ENCODE measurements at regions not wholly inside any gene's neighbourhood (a gene's known extent, or its start where the extent isn't known, plus 50 kb on each side); places are given as distances from the start of the nearest gene placed in this dataset.

DNA sequence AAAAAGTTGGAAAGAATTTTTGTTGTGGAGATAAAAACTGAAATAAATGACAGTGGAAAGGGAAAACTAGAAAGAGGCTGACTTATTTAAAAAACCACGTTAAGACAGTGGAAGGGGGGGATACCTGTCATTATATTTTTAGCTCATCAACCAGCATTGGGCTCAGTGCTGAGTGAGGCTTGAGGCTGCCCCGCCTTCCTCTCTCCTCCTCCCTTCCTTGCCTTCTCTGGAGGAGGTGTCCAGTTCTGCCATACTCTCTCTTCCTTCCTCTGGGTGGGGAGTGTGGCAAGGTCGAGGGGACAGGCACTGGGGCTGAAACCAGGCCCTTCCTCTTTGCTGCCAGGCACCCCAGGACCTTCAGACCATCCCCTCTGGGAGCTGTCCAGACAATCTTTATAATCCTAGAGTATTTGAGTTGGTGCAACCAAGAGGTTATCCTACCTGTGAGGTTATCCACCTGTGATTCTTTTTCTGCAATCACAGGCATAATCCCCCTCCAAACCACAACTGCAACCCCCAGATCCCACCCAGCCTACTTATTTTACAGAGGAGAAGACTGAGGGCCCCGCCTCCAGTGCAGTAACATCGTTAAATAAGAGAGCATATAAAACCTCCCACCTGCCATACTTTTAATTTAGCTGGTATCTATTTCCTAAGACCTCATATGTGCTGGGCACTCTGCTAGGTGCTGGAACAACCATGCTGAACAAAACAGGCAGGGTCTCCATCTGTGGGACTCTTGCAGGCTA lies 578.5 kb downstream of the BUD13 start:
- no peak for FAIRE-seq

DNA sequence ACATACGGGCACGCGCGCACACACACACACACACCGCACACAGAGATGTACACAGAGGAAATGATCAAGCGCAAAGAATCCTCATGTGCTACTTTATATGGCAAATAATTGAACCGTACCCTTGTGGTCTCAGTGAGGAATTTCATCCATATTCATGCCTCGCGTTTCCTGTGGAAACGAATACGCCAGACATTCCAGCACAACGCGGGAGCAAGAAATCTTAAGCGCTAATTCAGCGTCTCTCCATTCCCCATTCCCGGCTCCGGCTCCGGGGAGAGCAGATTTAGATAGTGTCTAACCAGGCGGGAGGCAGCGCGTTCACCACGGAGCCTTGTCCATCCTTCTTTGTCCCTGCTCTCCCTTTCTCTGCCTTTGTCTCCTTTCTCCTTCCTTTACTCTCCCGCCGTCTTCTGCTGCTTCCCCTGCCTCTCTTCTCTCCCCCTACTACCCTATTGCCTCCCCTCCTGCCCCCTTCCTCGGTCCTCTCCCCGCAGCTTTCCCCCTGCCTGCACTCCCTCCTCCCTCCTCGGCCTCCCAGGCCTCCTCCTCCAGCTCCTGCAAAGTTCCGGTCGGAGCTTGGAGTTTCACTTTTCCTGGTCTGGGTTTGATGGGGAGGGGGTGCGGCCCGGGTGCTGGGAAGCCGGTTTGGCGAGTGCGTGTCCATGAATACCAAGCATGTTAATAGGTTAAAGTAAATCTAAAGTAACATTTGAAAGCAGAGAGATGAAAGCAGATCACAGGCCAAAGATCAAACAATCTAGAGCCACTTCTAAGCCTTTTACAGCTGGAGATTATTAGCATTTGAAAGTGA lies 579.3 kb downstream of the BUD13 start:
- no peak for FAIRE-seq

DNA sequence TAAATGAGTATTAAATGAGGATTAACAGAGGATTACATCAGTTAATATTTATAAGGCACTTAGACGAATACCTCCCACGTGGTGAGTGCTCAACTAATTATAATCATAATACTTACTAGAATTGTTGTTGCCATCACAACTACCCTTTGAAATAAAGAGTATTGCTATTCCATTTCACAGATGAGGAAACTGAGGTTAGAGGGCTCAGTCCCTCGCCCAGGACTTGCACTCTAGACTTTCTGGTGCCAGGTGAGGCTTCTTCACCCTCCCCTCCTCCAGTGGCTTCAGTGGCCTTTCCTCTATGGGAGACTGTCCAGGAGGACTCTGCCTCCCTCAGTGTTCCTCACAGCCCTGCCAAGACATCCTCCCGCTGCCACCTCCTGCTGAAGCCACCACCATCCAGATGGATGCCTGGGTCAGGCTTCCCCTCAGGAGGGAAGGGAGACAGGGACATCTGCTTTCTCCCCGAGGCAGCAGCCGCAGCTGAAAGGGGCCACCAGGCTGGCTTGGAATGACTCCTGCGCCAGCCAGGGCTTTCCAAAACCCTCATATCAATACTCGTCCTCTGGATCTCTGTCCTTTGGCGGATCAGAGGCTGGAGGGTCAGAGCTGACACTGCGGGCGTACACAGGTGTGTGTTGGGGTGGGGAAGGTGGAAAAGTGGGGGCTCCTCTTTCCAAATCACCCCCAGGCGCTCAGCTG lies 580.1 kb downstream of the BUD13 start:
- FAIRE-seq = no peak

DNA sequence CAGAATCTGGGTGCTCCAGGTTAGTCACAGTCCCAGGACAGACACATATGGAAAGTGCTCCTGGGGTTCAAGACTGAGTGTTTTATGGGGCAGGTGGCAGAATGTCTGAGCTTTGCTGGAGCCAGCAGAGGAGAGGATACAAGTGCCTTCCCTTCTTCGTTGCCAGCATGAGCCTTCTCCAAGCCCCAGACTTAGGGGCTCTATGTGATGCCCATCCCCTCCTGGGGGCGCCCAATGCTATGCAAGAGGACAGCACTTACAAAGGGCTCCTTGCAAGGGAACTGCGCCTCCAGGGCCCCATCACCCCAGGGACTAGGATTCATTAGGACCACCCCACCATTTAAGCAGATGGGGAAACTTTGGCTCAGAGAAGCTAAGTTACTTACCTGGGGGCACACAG lies 581.9 kb downstream of the BUD13 start:
- no peak for FAIRE-seq

DNA sequence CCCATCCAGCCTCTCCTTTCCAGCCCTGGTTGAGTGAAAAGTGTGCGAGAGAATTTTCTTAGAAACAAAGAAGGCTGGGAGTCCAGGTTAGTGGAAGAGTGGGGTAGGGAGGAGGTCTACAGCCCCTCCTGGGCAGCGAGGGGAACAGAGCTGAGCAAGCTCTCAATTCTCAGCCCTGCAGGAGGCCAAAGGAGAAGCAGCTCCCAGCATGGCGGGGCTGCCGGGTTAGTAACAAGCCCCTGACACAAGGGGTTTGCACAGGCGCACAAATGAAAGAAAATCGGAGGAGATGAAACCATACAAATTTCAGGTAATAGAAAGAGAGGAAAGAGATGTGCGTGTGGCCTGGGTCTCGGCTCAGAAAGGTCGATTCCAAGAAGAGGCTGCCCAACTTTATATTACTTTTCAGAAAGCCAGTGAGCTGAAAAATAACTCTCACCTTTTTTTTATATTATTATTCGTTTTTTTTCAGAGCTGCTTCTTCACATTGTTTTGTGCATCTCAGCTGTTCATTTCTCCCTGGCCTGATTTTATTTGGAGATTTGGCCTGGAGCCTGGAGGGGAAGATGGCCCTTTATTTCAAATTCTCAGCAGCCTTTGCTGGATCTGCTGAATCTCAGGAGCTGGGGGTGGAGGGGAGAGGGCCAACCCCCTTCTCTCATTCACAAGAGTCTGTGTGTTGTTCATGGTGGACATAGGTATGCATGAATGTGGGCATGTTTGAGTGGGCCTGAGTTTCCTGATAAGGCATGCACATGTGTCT lies 583.2 kb downstream of the BUD13 start:
- FAIRE-seq = no peak

DNA sequence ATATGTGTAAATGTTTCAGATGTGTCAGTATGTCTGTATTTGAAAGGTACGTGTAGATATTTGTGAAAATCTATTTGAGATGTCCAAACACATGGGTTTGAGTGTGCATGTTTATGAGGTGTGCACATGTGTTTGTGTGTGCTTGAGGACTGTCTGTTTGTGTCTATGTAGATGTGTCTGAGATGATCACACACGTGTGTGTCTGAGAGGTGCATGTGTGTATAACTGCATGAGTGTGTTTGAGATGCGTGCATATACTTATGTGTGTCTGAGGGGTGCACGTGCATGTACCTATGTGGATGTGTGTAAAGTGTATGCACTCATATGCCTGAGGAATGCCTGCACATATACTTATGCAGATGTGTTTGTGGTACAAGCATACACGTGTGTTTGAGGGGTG lies 584.4 kb downstream of the BUD13 start:
- FAIRE-seq = no peak

DNA sequence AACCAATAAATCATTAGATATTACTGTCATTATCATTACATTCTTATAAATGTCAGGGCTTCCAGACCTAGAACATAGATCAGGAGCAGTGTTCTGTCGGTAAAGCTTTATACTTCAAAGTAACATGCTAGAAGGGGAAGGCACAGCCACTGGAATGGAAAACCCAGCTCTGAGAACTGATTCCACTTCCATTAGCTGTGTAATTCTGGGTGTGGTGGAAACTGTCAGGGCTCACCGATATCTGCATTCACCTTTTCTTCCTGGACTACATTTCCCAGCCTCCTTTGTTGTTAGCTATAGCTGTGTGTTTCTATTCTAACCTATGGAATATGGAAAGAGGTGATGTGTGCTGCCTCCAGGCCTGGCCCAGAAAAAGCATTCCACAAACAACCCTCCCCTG lies 585.8 kb downstream of the BUD13 start:
- FAIRE-seq = no peak

DNA sequence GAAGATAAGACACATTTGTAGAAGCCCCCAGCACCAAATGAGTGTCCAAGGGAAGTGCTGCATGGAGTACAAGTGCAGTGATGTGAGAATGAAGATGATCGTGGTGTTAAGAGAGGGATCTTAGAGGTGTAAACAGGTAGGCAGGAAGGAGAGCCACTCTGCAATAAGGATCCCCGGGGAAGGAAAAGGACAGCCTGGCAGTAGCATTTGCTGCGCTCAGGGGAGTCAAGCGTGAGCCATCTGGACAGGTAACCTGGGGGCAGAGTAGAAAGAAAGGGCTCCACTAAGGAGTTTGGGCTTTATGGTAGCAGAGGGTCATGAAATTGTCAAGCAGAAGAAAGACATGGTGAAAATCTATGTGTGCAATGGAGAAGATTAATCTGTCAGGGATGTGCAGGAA lies 587.2 kb downstream of the BUD13 start:
- no peak for FAIRE-seq

DNA sequence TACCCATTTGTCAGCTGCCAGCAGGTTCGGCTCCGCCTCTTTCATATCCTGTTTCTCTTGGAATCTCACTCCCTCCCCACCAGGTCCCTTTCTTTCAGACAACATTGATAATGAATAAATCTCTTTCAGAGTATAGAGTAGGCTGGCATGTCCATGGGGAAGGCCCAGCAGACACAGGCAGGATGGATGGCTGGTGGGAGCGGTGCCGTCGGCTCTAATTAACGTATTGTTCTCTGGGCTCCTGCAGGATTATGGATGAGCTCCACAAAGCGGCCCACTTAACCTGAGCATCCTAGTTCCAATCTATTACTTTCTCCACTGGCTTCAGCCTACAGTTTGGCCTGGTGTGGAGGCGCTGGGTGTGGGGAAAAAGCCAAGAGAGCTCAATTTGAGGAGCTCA lies 588.0 kb downstream of the BUD13 start:
- no peak for FAIRE-seq

DNA sequence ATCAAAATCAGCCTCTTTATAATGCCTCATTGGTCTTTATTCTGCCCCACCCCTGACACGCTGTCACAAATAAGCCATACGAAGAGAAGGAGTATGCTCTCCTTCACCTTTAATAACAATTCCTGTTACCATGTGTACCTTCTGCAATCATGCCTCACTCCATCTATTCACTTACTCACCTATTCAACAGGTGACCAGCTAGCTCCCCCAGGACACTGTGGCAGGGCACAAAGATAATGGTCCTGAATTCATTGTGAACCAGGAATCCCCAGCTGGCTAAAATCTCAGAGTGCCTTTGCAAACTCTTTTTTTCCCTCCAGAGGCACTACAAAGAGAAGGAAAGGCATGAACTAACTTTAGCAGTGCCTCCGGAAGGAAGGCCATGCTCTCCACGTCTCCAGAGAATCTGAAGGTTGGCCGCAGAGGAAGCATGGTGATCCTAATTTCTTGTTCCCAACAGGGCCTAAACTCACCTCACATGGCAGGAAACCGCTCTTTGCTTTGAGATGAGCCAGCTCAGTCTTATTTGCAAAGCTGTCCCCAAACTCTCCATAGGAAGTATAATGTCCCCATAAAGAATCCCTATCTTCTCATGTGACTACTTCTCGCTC lies 590.3 kb downstream of the BUD13 start:
- FAIRE-seq = no peak

DNA sequence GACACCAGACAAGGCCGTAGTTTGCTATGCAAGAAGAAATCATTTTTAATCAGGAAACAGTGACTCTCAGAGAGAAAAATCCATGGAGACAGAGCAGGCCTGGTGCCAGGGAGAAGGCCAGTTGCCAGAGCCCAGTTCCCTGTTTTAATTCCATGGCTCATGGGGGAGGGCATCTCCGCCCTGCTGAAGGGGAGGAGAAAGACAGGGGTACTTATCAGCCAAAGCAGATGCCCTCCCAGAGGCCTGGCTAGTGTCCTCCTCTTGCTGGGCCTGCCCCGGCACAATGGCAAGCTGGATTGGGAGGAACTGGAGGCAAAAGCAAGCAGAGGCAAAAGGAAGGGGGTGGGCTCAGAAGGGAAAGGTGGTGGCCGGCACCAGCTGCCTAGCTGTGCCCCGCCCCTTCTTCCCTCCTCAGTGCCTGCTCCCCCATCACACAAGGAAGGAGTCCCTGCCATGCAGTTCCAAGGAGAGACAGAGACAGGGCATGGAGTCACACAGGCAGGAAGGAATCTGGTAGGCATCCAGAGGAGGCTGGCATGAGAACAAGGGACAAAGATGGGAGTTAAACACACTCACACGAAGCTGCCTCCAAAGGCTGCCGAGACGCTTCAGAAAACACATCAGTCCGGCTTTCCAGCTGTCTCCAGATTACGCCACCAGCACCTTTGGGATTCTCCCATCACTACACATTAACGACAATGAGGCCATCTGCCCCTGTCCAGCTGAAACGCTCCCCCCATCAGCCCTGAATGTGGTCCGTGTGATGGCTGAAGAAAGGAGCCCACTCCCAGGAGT lies 591.8 kb downstream of the BUD13 start:
- FAIRE-seq = no peak

DNA sequence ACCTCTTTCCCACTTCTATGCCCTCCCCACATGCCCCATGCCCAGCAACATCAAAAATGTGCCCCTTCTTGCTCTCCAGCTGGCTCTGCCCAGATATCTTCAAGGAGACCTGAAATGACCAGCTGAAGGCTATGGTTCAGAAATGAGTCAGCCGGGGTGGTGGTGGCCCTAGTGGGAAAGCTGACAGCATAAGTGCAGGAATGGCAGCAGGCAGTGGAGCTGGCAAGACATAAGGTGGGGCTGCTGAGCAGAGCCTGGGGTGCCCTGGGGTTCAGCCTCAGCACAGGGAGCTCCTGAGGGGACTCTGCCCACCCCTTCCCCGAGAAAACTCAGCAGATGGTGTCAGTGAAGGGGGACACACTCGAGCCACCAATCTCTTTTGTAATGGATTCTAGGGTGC lies 593.4 kb downstream of the BUD13 start:
- FAIRE-seq = no peak

DNA sequence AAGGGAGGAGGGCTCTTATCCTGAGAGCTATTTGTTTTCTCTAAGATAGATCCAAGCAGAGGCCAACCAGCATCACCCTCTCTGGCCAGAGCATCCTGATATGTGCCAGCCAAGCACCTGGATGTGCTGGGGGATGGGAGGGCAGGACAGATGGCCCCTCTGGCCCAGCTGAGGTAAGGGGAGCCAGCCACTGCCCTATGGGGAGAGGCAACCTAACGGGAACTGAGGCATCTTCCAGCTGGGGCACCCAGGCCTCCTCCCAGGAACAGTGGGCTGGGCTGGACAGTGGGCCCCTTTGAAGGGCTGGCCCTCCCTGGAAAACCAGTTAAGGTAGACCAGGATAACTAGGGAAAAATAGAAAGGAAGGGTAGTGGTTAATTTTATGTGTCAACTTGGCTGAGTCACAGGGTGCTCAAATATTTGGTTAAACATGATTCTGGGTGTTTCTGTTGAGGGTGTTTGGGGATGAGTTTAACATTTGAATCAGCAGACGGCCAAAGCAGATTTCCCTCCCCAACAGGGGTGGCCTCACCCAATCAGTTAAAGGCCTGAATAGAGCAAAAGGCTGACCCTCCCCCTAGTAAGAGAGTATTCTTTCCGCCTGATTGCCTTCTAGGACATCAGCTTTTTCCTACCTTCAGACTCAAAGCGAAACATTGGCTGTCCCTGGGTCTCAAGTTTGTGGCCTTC lies 595.1 kb downstream of the BUD13 start:
- FAIRE-seq = no peak

DNA sequence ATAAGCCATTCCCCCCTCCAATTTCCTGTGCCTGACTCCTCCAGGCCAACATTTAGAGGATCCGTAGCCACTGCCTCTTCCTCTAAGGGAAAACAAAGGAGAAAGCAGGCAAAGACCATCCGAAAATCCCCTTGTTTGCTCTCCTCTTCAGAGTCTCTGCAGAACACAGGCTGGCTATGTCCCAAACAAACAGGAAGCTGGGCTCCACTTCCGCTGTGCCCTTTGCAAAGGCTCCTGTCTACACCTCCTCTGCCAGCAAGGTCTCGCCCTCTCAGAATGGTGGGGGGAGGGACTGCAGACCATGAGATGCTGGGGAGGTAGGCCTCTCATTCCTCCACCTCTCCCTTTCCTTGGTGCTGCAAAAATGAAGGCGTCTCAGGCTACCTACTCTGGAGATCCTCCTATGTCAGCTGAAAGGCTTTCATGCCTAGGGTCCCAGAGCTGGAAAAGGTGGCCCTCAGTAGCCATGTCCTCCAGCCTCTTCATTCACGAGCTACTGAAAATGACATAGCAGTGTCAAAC lies 596.2 kb downstream of the BUD13 start:
- FAIRE-seq = no peak

DNA sequence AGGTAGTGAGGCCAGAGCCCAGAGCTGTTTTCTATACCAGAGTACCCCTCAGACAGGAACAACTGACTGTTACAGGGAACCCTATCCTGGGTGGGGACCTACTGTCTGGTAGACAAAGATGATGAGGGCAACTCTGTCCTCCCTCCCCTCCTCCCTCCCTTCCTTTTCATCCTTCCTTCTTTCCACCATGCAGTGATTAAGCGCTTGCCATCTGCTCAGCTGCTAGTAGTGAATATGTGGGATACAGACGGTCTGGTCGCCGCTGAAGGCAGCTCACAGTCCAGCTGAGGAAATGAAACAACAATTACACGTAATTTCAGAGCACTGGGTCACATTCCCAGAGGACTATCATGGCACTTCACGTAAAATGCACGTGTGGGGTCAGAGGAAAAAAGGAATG lies 597.1 kb downstream of the BUD13 start:
- FAIRE-seq = no peak

DNA sequence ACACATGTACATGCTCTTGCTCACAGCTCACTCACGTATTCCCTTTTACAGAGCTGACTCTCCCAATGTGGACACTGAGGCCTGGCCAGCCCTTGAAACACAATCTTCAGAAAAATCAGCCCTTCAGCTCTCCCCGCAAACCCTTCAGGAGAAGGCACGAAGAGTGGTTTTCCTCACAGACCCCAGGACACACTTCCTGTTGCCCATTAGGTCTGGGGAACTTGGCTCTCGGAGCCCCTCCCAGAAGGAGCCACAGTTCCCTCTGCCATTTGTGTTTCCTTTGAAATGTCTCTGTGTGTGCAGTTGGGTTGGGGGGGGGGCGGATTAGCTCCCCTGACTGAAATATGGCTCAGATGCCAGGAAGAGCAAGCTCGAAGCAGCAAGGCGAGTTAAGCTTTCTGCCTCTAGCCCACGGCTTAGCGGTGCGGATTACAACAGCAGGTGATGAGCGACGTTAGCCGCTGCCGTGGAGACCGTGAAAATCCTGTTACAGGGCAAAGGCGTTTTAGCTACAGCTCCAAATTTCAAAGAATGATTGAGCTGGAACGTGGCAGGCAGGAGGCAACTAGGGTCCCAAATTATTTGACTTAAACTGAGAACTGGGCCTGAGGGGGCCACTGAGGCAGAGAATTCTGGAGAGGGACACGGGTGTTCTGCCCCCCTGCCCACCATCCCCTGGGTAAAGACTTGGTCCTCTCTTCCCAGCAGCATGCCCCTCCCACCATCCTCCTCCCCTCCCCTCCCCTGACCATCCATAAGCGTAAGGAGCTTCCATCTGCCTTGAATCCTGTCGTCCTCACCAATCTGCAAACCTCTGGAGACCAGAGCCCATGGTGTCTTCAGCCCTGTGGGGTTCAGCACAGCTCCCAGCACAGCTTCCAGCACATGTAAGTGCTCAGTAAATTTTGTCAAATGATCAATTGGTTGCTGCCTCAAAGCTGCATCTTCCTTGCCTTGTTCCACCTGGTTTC lies 598.6 kb downstream of the BUD13 start:
- FAIRE-seq = no peak

DNA sequence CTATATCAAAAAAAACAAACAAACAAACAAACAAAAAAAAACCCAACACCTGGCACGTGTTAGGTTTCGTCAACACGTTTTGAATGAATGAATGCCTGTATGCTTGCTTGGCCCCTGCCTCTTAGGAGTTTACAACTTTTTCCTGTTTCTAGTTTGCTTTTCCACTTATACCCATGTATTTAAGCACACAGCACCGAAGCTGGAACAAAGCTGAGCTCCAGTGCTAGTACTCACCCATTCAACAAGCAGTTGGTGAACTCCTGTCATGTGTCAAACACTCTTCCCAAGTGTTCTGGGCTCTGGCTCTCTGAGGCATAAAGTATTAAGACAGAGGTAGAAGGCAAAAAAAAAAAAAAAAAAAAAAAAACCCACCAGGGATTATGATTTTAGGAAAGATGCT lies 599.3 kb downstream of the BUD13 start:
- FAIRE-seq = no peak

DNA sequence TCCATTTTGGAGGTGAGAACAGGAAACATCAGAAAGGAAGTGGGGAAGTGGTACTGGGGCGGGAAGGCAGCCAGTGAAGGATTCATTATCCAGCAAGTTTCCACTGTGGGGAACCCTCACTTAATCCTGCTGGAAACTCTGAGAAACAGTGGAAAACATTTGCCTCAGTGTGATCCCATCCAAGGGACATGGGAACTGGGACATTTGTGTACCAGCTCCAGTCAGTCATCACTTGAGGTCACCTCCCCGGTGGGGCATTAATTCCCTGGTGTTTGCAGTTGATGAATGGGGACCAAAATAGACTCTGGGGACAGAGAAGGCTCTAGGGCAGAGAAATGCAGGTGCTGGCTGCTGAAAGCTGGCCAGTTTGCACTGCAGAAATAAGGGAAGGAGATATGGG lies 599.9 kb downstream of the BUD13 start:
- no peak for FAIRE-seq

DNA sequence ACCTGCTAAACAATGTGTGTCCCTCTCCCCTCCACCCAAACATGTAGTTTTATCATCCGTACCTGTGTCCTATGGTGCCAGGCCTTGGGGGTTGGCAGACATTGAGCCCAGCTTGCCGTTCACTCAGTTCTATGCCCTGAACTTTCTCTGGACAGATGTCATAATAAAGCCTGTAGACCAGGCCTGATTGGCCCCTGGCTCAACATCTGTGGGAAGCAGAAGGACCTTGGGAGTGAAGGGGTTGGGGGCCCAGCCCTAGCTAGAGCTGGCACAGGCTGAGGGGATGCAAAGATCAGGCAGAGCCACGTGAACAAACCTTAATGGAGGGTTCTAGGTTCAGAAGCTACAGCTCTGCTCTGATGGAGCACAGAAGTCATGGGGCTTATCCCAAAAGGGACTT lies 600.6 kb downstream of the BUD13 start:
- FAIRE-seq = no peak

Measured in colon (tissue), 2 donors.